Type B pancreatic cell (in vitro differentiated cells): ENCODE measurements at regions not wholly inside any gene's neighbourhood (a gene's known extent, or its start where the extent isn't known, plus 50 kb on each side); places are given as distances from the start of the nearest gene placed in this dataset.

ENCODE experiments used
- DNase-seq: peaks from one replicate; pipeline ENCODE4 v3.0.0; 2021; ENCODE audit warnings: mixed read lengths; ENCODE audit not compliant: unreplicated experiment; ENCODE audit errors: extremely low spot score
- H3K27ac Mint-ChIP-seq: 2 replicates; pipeline ENCODE4 v1.8.0; 2021; ENCODE audit warnings: mild to moderate bottlenecking, mixed read lengths
- H3K27me3 Mint-ChIP-seq: 2 replicates; pipeline ENCODE4 v1.8.0; 2021; ENCODE audit warnings: mixed read lengths
- H3K36me3 Mint-ChIP-seq: 2 replicates; pipeline ENCODE4 v1.8.0; 2021; ENCODE audit warnings: mixed read lengths
- H3K4me1 Mint-ChIP-seq: one replicate; pipeline ENCODE4 v1.8.0; 2021; ENCODE audit warnings: mixed read lengths; ENCODE audit not compliant: unreplicated experiment
- H3K4me3 Mint-ChIP-seq: 2 replicates; pipeline ENCODE4 v1.8.0; 2021; ENCODE audit warnings: mild to moderate bottlenecking, mixed read lengths
- H3K9me3 Mint-ChIP-seq: 2 replicates; pipeline ENCODE4 v1.8.0; 2021; ENCODE audit warnings: mixed read lengths
- TF ChIP-seq, protein P1 (sequence below): fragments of 200-600 bp; sonication (generic); conservative IDR thresholded peaks from 2 replicates; pipeline ENCODE4 v1.5.0; 2021; ENCODE audit warnings: antibody characterized with exemption, mild to moderate bottlenecking

DNA sequence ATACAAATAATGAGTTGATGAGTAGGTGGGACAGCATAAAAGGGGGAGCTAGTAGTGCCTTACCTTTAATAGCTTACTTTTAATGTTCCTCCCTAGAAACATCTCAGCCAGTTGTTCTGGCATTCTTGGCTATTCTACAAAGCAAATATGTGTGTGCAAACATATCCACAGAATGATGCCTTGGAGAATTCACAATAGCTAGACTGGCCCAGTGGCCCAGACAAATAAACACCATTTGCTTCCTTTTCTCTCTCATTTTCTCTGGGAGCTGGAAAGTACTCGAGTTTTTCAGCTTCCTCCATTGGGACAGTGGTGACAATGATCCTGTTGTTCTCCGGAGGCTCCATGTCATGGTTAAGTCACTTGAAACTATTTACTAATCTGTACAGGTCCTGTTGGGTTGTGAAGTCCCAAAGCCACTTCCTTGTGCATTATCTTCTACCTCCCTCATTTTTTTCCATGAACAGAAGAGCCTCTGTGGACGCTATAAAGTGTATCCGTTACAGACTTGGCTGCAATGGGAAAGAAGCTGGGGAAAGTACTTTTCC lies 122.9 kb downstream of the DMAC1 start:
- Mint-ChIP-seq H3K27ac (no peak overlapping the region), H3K9me3 (no peaks in the 10 kb centered on the region), H3K36me3 (no peaks in the 10 kb centered on the region), H3K4me3 (no peak overlapping the region), H3K4me1 (no peaks in the 10 kb centered on the region), H3K27me3 (no peaks in the 10 kb centered on the region)
- no peak for DNase-seq
- TF ChIP-seq, protein P1, sequence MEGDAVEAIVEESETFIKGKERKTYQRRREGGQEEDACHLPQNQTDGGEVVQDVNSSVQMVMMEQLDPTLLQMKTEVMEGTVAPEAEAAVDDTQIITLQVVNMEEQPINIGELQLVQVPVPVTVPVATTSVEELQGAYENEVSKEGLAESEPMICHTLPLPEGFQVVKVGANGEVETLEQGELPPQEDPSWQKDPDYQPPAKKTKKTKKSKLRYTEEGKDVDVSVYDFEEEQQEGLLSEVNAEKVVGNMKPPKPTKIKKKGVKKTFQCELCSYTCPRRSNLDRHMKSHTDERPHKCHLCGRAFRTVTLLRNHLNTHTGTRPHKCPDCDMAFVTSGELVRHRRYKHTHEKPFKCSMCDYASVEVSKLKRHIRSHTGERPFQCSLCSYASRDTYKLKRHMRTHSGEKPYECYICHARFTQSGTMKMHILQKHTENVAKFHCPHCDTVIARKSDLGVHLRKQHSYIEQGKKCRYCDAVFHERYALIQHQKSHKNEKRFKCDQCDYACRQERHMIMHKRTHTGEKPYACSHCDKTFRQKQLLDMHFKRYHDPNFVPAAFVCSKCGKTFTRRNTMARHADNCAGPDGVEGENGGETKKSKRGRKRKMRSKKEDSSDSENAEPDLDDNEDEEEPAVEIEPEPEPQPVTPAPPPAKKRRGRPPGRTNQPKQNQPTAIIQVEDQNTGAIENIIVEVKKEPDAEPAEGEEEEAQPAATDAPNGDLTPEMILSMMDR = no peak

DNA sequence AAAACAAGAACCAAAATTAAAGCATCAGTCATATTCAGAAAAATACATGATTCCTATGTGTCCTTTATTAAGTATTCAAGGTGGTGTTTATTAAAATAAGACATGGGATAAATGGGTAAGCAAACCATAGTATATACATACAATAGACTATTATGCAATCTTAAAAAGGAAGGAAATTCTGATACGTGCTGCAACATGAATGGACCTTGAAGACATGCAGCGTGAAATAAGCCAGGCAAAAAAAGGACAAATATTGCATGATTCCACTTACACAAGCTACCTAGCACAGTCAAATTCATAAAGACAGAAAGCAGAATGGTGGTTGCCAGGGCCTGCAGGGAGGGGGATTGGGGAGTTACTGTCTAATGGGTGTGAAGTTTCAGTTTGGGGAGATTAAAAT lies 127.7 kb downstream of the DMAC1 start:
- TF ChIP-seq, protein P1 = no peak
- Mint-ChIP-seq H3K9me3 (no peaks in the 10 kb centered on the region), H3K36me3 (no peaks in the 10 kb centered on the region), H3K4me1 (no peaks in the 10 kb centered on the region), H3K27me3 (peaks cover 3% of the 10 kb centered on the region), H3K4me3 (no peak overlapping the region), H3K27ac (no peak overlapping the region)
- no peak for DNase-seq

DNA sequence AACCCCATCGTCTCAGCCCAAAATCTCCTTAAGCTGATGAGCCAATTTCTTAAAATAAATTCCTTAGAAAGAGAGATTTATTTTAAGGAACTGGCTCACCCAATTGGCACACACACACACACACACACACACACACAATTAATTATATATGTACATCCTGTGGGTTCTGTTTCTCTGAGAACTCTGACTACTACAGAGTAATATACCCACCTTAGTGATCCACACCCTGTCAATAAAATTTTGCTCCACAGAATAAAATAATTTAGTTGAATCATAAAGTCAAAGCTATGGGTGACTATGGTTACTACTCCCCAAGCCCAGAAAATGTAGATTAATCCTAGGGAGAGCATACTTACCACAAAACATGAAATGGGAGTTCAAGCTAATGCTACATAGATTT lies 131.0 kb downstream of the DMAC1 start:
- TF ChIP-seq, protein P1 = no peak
- Mint-ChIP-seq H3K4me3 (no peak overlapping the region), H3K27ac (no peak overlapping the region), H3K36me3 (no peaks in the 10 kb centered on the region), H3K4me1 (peaks cover 4% of the 10 kb centered on the region), H3K27me3 (peaks cover 3% of the 10 kb centered on the region), H3K9me3 (no peaks in the 10 kb centered on the region)
- no peak for DNase-seq

DNA sequence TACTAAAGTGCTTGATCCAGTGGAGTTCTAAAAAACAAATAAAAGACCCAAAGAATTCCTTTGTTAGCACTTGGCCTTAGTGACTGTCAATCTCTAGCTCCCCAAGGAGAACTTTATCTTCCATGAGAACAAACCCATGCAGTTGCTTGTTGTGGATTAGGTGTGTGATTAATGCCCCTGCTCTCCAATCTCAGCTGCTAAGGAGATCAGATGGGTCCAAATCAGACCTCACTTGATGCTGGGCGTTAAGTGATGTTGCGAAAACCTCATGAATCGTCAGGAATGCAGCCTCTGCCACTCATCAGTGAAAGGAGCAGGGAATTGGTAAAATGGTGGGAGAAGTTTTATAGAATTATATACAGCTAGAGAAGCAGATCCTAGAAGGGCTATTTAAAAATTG lies 133.7 kb downstream of the DMAC1 start:
- DNase-seq = no peak
- Mint-ChIP-seq H3K4me1 (peaks cover 4% of the 10 kb centered on the region), H3K4me3 (no peak overlapping the region), H3K27me3 (peaks cover 3% of the 10 kb centered on the region), H3K9me3 (no peaks in the 10 kb centered on the region), H3K36me3 (no peaks in the 10 kb centered on the region), H3K27ac (no peak overlapping the region)
- TF ChIP-seq, protein P1 = no peak

DNA sequence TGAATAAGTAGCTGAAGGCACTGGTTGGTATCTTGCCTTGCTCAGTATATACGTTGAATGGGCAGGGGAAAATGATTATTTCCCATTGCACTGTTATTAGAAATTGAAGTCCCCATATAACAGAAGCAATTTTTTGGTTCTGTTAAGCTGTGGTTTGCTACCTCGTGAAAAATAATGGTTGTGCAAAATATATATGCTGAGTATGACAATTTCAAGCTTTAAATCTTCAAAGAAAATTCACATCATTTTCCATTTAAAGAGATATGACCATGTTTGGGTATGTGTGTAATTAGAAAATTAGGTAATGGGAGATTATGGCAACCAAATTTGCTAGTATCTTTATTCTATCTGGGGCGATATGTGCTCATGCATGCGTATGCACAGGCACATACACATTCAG lies 139.8 kb downstream of the DMAC1 start:
- H3K36me3 Mint-ChIP-seq = no peaks in the 10 kb centered on the region
- DNase-seq = no peak
- no peak overlapping the region for H3K4me3 Mint-ChIP-seq
- H3K4me1 Mint-ChIP-seq = peaks cover 5% of the 10 kb centered on the region
- no peaks in the 10 kb centered on the region for H3K9me3 Mint-ChIP-seq
- H3K27me3 Mint-ChIP-seq = no peaks in the 10 kb centered on the region
- TF ChIP-seq, protein P1 = no peak
- H3K27ac Mint-ChIP-seq = no peak overlapping the region

DNA sequence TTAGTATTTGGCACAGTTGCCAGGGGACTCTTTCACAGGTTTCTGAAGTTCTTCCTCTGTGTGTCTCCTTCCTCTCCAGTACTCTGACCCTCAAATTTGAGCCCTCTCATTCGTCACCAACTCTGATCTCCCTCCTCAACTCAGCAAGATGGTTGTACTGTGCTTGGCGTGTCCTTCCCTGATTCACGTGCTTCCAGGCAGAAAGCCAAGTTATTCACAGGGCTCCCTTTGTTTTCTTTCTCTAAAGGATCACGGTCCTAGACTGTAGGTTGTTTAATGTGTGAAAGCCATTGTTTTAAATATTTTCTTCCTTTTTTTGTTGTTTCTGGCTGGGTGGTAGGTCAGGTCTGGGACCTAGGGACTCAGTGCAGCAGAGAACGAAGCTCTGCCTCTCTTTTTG lies 142.9 kb downstream of the DMAC1 start:
- TF ChIP-seq, protein P1 = no peak
- peaks cover 18% of the 10 kb centered on the region for H3K4me1 Mint-ChIP-seq
- DNase-seq = no peak
- H3K36me3 Mint-ChIP-seq = no peaks in the 10 kb centered on the region
- H3K9me3 Mint-ChIP-seq = no peaks in the 10 kb centered on the region
- H3K27ac Mint-ChIP-seq = peak overlapping the region; percentile 9
- H3K4me3 Mint-ChIP-seq = no peak overlapping the region
- no peaks in the 10 kb centered on the region for H3K27me3 Mint-ChIP-seq
